GM12878 (cell line): ENCODE measurements at regions not wholly inside any gene's neighbourhood (a gene's known extent, or its start where the extent isn't known, plus 50 kb on each side); places are given as distances from the start of the nearest gene placed in this dataset.

Experiments
- ATAC-seq: fragments of 200-7000 bp; cut with Tn5 transposase; 3 replicates; pipeline ENCODE4 v1.9.1; 2020; ENCODE audit warnings: mild to moderate bottlenecking, moderate library complexity
- BruUV-seq: library from RNA; stranded (reverse); fragments of 400-500 nt; replicated peaks from 2 replicates; lab custom pipeline; 2021; lab: Mats Ljungman, UMichigan
- CTCF ChIA-PET: fragments of 300-600 bp; sonication (Branson Sonifier 250); formaldehyde crosslinking; extraction: SDS; loops from one replicate; lab custom pipeline; 2021; ENCODE audit warnings: inconsistent platforms; lab: Yijun Ruan, JAX
- POLR2A ChIA-PET: fragments of 350-600 bp; formaldehyde crosslinking; extraction: SDS; loops from one replicate; lab custom pipeline; 2021; ENCODE audit warnings: inconsistent platforms; lab: Charles Lee
- RAD21 ChIA-PET: fragments of 300-600 bp; sonication (Branson Sonifier 250); formaldehyde crosslinking; loops from one replicate; lab custom pipeline; 2023; ENCODE audit warnings: antibody characterized with exemption; ENCODE audit not compliant: unreplicated experiment; lab: Charles Lee
- SMC1A ChIA-PET: fragments of 300-600 bp; sonication (Branson Sonifier 250); formaldehyde crosslinking; loops from one replicate; lab custom pipeline; 2023; ENCODE audit not compliant: unreplicated experiment, uncharacterized antibody; lab: Charles Lee
- DNase-seq: peaks from one replicate; pipeline ENCODE4 v3.0.0-alpha.2; 2011; ENCODE audit warnings: low read depth, low spot score
- FAIRE-seq: peaks from 3 replicates; lab custom pipeline; 2011; peaks lifted over from hg19 to GRCh38; lab: Jason Lieb, UNC
- H2AFZ ChIP-seq: 2 replicates; pipeline ENCODE4 v1.6.0; 2011; ENCODE audit warnings: low read depth, low read length, control low read depth; ENCODE audit not compliant: control insufficient read depth
- H3K27ac ChIP-seq: 2 replicates; pipeline ENCODE4 v1.5.1; 2011; ENCODE audit warnings: control low read depth; ENCODE audit not compliant: control insufficient read depth, insufficient read depth
- H3K27me3 ChIP-seq, 2 experiments: replicated peaks in 1 of 2; 2 replicates each; pipeline versions ENCODE4 v1.6.0 to v1.6.1; 2011; ENCODE audit warnings: low read length in 1 of 2; ENCODE audit not compliant: control insufficient read depth in 2 of 2, insufficient read depth in 2 of 2
- H3K36me3 ChIP-seq, 2 experiments: 2 replicates each; pipeline ENCODE4 v1.5.1; 2011; ENCODE audit warnings: low read length in 1 of 2; ENCODE audit not compliant: control insufficient read depth in 2 of 2, insufficient read depth in 2 of 2
- H3K4me1 ChIP-seq: 2 replicates; pipeline ENCODE4 v1.6.1; 2011; ENCODE audit warnings: mild to moderate bottlenecking, low read length, moderate library complexity, mixed read lengths; ENCODE audit not compliant: control insufficient read depth, insufficient read depth
- H3K4me2 ChIP-seq: 2 replicates; pipeline ENCODE4 v1.6.0; 2011; ENCODE audit warnings: control low read depth; ENCODE audit not compliant: control insufficient read depth, insufficient read depth
- H3K4me3 ChIP-seq: fragments of 200-600 bp; sonication (generic); 2 replicates; pipeline ENCODE4 v1.5.1; 2016
- H3K79me2 ChIP-seq: 2 replicates; pipeline ENCODE4 v1.6.0; 2011; ENCODE audit warnings: low read length; ENCODE audit not compliant: control insufficient read depth, insufficient read depth
- H3K9ac ChIP-seq: 2 replicates; pipeline ENCODE4 v1.8.0; 2011; ENCODE audit warnings: low read length, control low read depth, mixed read lengths; ENCODE audit not compliant: control insufficient read depth, insufficient read depth
- H3K9me3 ChIP-seq: replicated peaks from 3 replicates; pipeline ENCODE4 v1.5.1; 2011; ENCODE audit warnings: mild to moderate bottlenecking, low read length; ENCODE audit not compliant: control insufficient read depth, insufficient read depth
- H4K20me1 ChIP-seq: 2 replicates; pipeline ENCODE4 v1.6.0; 2011; ENCODE audit not compliant: control insufficient read depth, insufficient read depth
- DPF2 ChIP-seq: fragments of 450-650 bp; IDR thresholded peaks from 2 replicates; pipeline ENCODE4 v1.6.1; 2017; ENCODE audit warnings: mild to moderate bottlenecking
- MYB ChIP-seq: fragments of 150-350 bp; IDR thresholded peaks from 2 replicates; pipeline ENCODE4 v1.6.1; 2014; ENCODE audit warnings: mild to moderate bottlenecking, low read depth, low read length, borderline replicate concordance
- NR2F1 ChIP-seq: fragments of 450-650 bp; conservative IDR thresholded peaks from 2 replicates; pipeline ENCODE4 v1.6.1; 2017; ENCODE audit warnings: mild to moderate bottlenecking
- PML ChIP-seq: IDR thresholded peaks from 2 replicates; pipeline ENCODE4 v1.6.1; 2012; ENCODE audit warnings: low read length, inconsistent platforms
- RAD21 ChIP-seq: IDR thresholded peaks from 2 replicates; pipeline ENCODE4 v1.6.1; 2011; ENCODE audit warnings: mild to moderate bottlenecking, low read depth, low read length, moderate library complexity; ENCODE audit not compliant: insufficient read depth
- TCF12 ChIP-seq: IDR thresholded peaks from 2 replicates; pipeline ENCODE4 v1.6.1; 2011; ENCODE audit warnings: low read depth, mild to moderate bottlenecking, low read length
- ZNF207 ChIP-seq: fragments of 450-650 bp; IDR thresholded peaks from 2 replicates; pipeline ENCODE4 v1.6.1; 2014; ENCODE audit warnings: antibody characterized with exemption, mild to moderate bottlenecking, borderline replicate concordance
- ZSCAN29 ChIP-seq: fragments of 450-650 bp; IDR thresholded peaks from 2 replicates; pipeline ENCODE4 v1.6.1; 2017; ENCODE audit warnings: mild to moderate bottlenecking, moderate library complexity
- WGBS: methylation state at CpG from one replicate; pipeline ENCODE4 v1.1.6; 2016; ENCODE audit warnings: low lambda C conversion rate; ENCODE audit not compliant: insufficient replicate concordance, insufficient coverage; ENCODE audit errors: missing lambda C conversion rate; 5-methylcytosine and 5-hydroxymethylcytosine counted together
- in situ Hi-C: fragments of 300-500 bp; cut with MboI; formaldehyde crosslinking; loops from 9 replicates; pipeline ENCODE4 v1.14.3; 2018; ENCODE audit warnings: mixed read lengths
- intact Hi-C: fragments of 100-400 bp; cut with micrococcal nuclease; formaldehyde crosslinking; loops from one replicate; pipeline ENCODE4 v1.14.2; 2022; ENCODE audit not compliant: unreplicated experiment
- TF ChIP-seq, protein P1 (sequence below): IDR thresholded peaks from 2 replicates; pipeline ENCODE4 v1.6.1; 2012; ENCODE audit warnings: mild to moderate bottlenecking, low read depth, low read length
- TF ChIP-seq, protein P2 (sequence below): fragments of 450-650 bp; IDR thresholded peaks from 2 replicates; pipeline ENCODE4 v1.6.1; 2016; ENCODE audit warnings: mild to moderate bottlenecking

DNA sequence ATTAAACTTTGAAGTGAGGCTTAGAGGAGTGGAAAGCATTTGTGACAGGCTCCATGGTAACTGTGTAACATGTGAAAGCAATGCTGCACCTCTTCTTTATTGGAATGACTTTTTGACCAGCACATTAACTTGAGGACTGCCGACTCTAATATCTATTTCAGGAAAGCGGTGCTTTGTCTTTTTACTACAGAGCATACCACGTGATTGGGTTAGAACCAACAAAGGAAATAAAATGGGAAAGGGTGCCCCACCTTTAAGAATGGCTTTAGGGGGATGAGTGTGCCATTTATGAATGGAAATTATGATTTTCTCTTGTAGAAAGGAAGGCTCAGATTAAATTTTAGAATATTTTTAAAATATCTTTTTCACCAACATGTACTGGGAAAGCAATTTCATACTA, 57.3 kb upstream of the VPREB1 start:
- POLR2A ChIA-PET: interaction anchor here (1.0 to 1.5 kb wide), 2 partner anchors 21 to 76 kb away, joined by 4 read pairs; no protein-coding TSS in a partner anchor
- ATAC-seq (no peak), FAIRE-seq (no peak), DNase-seq (no peak)
- SMC1A ChIA-PET: interaction anchor here (1.7 to 5.0 kb wide), 2 partner anchors 18 to 77 kb away, joined by 6 to 45 read pairs; no protein-coding TSS in a partner anchor
- Histone ChIP-seq H3K27me3 (no peaks in the 10 kb centered on the region), H3K9me3 (no peaks in the 10 kb centered on the region), H3K36me3 (no peaks in the 10 kb centered on the region), H3K9ac (no peak overlapping the region), H3K79me2 (no peaks in the 10 kb centered on the region), H3K4me1 (no peaks in the 10 kb centered on the region), H3K4me3 (no peak overlapping the region), H4K20me1 (no peaks in the 10 kb centered on the region), H3K27ac (no peak overlapping the region), H2AFZ (no peak overlapping the region), H3K4me2 (no peak overlapping the region)
- TF ChIP-seq NR2F1: no peak
- no peak for TF ChIP-seq ZSCAN29
- RAD21 ChIA-PET: no interaction called here
- in situ Hi-C loops: no loop called here
- BruUV-seq: no TSS peak
- CTCF ChIA-PET: interaction anchor here (0.9 to 4.1 kb wide), 6 partner anchors 9 to 770 kb away, joined by 3 to 27 read pairs (median 6); no protein-coding TSS in a partner anchor
- WGBS: 59% methylated on average over 3 of the region's 3 CpGs
- intact Hi-C loops: no loop called here

DNA sequence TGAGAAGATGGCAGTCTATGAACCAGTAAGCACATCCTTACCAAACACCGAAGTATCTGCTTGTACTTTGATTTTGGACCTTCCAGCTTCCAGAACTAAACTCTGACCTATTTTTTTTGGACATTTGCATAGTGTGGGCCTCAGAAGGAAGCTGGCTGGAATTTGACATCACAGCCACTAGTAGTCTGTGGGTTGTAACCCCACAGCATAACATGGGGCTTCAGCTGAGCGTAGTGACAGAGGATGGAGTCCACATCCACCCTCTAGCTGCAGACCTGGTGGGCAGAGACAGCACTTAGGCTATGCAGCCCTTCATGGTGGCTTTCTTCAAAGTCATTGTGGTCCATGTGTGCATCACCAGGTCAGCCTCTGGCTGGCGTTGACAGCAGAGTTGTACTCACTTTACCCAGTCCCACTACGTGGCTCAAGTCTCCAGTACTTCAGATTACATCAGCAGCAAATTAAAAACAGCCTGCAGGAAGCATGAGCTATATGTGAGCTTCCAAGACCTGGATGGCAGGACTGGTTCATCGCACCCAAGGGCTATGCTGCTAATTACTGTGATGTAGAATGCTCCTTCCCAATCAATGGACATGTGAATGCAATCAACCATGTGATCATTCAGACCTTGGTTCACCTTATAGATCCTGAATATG, 58.6 kb upstream of the VPREB1 start:
- no peaks in the 10 kb centered on the region for H3K36me3 ChIP-seq
- no peaks in the 10 kb centered on the region for H3K4me1 ChIP-seq
- POLR2A ChIA-PET: interaction anchor here (0.6 to 1.5 kb wide), 3 partner anchors 20 to 144 kb away, joined by 3 to 4 read pairs (median 4); no protein-coding TSS in a partner anchor
- H3K4me3 ChIP-seq: no peak overlapping the region
- H2AFZ ChIP-seq: no peak overlapping the region
- RAD21 ChIA-PET: interaction anchor here (1.0 kb wide), 1 partner anchor 24 kb away, joined by 3 read pairs; no protein-coding TSS in a partner anchor
- H3K27ac ChIP-seq: no peak overlapping the region
- intact Hi-C loops: no loop called here
- H3K27me3 ChIP-seq: no peaks in the 10 kb centered on the region
- no peak for TF ChIP-seq DPF2
- no peak for TF ChIP-seq RAD21
- no peak for TF ChIP-seq TCF12
- TF ChIP-seq, protein P1, sequence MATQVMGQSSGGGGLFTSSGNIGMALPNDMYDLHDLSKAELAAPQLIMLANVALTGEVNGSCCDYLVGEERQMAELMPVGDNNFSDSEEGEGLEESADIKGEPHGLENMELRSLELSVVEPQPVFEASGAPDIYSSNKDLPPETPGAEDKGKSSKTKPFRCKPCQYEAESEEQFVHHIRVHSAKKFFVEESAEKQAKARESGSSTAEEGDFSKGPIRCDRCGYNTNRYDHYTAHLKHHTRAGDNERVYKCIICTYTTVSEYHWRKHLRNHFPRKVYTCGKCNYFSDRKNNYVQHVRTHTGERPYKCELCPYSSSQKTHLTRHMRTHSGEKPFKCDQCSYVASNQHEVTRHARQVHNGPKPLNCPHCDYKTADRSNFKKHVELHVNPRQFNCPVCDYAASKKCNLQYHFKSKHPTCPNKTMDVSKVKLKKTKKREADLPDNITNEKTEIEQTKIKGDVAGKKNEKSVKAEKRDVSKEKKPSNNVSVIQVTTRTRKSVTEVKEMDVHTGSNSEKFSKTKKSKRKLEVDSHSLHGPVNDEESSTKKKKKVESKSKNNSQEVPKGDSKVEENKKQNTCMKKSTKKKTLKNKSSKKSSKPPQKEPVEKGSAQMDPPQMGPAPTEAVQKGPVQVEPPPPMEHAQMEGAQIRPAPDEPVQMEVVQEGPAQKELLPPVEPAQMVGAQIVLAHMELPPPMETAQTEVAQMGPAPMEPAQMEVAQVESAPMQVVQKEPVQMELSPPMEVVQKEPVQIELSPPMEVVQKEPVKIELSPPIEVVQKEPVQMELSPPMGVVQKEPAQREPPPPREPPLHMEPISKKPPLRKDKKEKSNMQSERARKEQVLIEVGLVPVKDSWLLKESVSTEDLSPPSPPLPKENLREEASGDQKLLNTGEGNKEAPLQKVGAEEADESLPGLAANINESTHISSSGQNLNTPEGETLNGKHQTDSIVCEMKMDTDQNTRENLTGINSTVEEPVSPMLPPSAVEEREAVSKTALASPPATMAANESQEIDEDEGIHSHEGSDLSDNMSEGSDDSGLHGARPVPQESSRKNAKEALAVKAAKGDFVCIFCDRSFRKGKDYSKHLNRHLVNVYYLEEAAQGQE: no peak
- TF ChIP-seq MYB: no peak
- TF ChIP-seq ZNF207: no peak
- TF ChIP-seq, protein P2, sequence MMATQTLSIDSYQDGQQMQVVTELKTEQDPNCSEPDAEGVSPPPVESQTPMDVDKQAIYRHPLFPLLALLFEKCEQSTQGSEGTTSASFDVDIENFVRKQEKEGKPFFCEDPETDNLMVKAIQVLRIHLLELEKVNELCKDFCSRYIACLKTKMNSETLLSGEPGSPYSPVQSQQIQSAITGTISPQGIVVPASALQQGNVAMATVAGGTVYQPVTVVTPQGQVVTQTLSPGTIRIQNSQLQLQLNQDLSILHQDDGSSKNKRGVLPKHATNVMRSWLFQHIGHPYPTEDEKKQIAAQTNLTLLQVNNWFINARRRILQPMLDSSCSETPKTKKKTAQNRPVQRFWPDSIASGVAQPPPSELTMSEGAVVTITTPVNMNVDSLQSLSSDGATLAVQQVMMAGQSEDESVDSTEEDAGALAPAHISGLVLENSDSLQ: no peak
- no peak for TF ChIP-seq PML
- no peak for ATAC-seq
- in situ Hi-C loops: no loop called here
- H4K20me1 ChIP-seq: no peaks in the 10 kb centered on the region
- no peaks in the 10 kb centered on the region for H3K79me2 ChIP-seq
- no TSS peak for BruUV-seq
- no peak overlapping the region for H3K9ac ChIP-seq
- no peak for FAIRE-seq
- H3K4me2 ChIP-seq: no peak overlapping the region
- no peak for DNase-seq
- CTCF ChIA-PET: interaction anchor here (0.9 to 4.1 kb wide), 9 partner anchors 9 to 771 kb away, joined by 3 to 27 read pairs (median 7); no protein-coding TSS in a partner anchor
- no peaks in the 10 kb centered on the region for H3K9me3 ChIP-seq
- SMC1A ChIA-PET: interaction anchor here (0.8 to 5.0 kb wide), 5 partner anchors 9 to 774 kb away, joined by 4 to 45 read pairs (median 6); no protein-coding TSS in a partner anchor
- WGBS: 42% methylated on average over 5 of the region's 5 CpGs
